ENCODE measurements at regions not wholly inside any gene's neighbourhood (a gene's known extent, or its start where the extent isn't known, plus 50 kb on each side); places are given as distances from the start of the nearest gene placed in this dataset.

DNA sequence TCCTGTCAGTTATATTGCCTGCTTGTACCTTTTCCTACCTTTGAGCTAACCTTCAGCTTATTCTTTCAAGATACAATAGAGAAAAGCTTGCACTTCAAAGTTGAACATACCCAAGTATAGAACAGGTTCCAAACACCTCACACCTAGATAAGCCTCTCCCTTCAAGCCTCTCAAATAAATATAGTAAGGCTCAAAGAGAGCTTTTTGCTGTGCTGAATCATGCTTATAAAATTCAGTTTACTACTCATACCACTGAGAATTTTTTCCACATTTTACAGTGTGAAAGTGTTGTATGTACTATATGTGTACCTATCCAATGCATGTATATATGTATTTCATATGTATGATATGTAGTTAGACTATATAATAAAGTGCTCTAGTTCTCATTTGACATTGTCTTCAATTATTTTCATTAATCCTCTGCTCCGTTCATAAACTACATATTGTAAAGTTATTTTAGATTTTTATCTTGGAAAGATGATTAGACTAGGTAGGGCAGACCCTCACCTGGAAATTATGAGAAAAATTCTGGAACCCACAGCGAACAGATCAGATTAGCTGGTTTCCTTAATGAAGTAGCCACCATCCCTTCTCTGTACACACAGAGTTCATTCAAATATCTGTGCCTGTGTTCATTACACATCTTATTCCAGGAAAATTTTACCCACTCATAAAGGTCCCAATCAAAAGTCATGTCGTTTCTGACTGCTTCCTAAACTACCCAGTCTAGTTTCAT, 149.2 kb upstream of the RGMB start:
- FAIRE-seq (no peak), DNase-seq (ENCODE audit: insufficient read length, low spot score) (no peak)
- TF ChIP-seq, protein P1, sequence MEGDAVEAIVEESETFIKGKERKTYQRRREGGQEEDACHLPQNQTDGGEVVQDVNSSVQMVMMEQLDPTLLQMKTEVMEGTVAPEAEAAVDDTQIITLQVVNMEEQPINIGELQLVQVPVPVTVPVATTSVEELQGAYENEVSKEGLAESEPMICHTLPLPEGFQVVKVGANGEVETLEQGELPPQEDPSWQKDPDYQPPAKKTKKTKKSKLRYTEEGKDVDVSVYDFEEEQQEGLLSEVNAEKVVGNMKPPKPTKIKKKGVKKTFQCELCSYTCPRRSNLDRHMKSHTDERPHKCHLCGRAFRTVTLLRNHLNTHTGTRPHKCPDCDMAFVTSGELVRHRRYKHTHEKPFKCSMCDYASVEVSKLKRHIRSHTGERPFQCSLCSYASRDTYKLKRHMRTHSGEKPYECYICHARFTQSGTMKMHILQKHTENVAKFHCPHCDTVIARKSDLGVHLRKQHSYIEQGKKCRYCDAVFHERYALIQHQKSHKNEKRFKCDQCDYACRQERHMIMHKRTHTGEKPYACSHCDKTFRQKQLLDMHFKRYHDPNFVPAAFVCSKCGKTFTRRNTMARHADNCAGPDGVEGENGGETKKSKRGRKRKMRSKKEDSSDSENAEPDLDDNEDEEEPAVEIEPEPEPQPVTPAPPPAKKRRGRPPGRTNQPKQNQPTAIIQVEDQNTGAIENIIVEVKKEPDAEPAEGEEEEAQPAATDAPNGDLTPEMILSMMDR (IDR thresholded peaks at IDR 0.05; ENCODE audit: insufficient read depth, missing control alignments) = no peak

DNA sequence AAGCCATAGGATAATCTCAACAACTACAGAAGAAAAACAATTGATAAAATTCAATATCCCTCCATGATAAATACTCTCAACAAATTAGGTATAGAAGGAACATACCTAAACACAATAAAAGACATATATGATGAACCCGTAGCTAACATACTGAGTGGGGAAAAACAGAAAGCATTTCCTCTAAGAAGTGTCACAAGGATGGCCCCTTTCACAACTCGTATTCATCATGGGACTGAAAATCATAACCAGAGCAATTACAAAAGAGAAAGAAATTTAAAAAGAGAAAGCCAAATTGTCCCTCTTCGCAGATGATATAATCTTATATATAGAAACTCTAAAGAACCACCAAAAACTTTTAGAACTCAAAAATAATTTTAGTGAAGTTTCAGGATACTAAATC, 146.3 kb upstream of the RGMB start:
- FAIRE-seq (no peak), DNase-seq (ENCODE audit: insufficient read length, low spot score) (no peak)
- TF ChIP-seq, protein P1 (IDR thresholded peaks at IDR 0.05; ENCODE audit: insufficient read depth, missing control alignments) = no peak

DNA sequence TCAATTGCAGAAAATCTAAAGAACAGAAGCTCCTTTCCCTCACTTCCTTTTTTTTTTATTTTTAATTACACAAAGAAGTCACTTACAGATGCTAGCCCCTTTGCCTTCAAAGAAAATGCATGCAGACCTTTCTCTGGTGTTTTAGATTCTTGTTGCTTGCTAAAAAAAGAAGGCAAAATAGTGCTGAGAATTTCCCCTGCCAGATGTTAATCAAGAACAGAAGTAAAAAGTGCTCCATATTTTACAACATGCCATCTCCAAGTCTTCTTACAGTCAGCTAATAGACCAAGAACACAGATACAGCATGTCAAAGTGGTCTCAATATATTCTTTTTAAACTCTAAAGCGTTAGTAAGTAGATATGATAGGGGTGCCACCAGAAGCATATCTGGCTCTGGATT, 142.8 kb upstream of the RGMB start:
- FAIRE-seq (no peak), DNase-seq (ENCODE audit: insufficient read length, low spot score) (no peak)
- TF ChIP-seq, protein P1 (IDR thresholded peaks at IDR 0.05; ENCODE audit: insufficient read depth, missing control alignments) = no peak

DNA sequence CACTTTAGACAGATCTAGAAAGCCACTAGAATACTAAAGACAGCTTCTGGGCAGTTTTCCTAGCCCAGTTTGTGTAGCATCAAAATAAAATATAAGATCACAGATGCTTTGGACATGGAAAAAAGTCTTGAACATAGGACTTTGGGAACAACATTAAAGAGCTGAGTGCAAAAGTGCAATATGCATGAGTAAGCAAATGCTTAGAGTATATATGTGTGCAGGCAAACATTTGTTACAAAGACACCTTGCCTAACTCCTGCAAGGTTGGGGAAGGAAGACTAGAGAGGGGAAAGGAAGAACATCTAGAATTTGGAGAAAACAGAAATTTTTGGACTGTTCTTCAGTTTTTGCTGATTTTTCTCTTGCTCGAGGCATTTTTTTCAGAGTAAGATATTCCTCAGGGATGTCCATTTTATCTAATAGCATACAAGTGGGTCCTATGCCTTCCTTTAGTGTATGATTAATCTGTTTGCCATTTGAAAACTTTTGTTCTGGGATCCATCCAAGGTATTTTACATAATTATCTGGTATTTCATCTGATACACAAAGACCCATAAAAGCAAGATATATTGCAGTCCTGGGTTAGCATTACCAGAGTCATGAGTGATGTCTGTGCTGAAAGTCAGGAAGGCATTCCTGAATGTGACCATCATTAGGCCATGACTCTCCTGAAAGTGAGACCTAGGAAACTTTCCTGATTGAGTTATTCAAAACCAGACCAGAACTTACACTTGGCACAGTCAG, 142.0 kb upstream of the RGMB start:
- TF ChIP-seq, protein P1 (IDR thresholded peaks at IDR 0.05; ENCODE audit: insufficient read depth, missing control alignments) = no peak
- no peak for FAIRE-seq
- DNase-seq (ENCODE audit: insufficient read length, low spot score) = no peak

DNA sequence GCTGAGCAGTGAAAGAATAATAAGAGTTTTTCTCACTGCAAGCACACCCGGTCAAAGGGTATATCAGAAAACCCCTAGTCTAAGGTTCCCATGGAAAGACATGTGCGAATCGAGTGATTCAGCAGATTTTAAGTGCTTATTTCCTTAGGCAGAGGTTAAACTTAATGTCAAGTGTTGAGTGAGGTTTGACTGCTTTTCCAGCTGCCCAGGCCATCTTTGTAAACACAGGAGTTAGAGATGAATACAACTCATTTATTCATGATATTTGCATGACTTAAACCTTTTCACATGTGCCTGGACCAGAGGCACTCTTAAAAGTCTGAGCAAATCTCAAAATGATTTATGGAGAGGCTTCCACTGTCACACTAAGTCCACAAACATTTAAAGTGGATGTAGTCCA, 137.8 kb upstream of the RGMB start:
- TF ChIP-seq, protein P1 (IDR thresholded peaks at IDR 0.05; ENCODE audit: insufficient read depth, missing control alignments) = no peak
- DNase-seq (ENCODE audit: insufficient read length, low spot score) (no peak), FAIRE-seq (no peak)

DNA sequence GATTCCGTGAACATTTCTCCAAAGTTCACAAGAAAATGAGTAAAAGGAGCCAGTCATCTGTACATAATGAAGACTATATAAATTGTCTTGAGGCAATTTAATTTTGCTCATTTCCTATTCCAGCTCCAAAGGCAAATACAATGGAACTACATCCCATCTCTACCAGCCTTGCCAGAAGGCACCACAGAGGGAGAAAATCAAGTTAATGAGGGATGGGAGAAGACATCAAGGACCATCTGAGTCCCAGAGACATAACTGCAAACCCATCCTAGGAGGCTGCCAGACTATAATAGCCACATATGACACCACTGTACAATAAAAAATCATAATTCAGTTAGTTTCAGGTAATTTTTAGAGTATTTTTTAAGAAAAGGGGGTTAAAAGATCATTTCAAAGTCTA, 136.3 kb upstream of the RGMB start:
- no peak for DNase-seq (ENCODE audit: insufficient read length, low spot score)
- TF ChIP-seq, protein P1 (IDR thresholded peaks at IDR 0.05; ENCODE audit: insufficient read depth, missing control alignments) = no peak
- FAIRE-seq = no peak

DNA sequence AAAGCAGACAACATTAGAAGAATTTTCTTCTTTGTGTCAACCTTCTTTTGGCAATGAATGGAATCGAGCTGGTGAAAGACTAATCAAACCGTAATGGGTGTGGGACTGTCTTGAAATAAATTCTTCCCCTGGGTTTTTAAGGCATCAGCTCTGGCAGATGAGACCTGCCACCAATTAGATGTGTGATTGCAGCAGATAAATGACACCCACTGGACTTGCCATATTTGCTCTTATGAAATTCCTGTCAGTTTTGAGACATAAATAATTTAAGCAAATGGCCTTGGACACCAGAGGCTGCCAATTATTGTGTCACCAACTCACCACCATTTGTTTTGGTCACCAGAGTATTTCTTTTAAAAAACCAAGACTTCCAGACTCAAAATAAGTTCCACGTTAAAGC, 135.9 kb upstream of the RGMB start:
- DNase-seq (ENCODE audit: insufficient read length, low spot score) = no peak
- TF ChIP-seq, protein P1 (IDR thresholded peaks at IDR 0.05; ENCODE audit: insufficient read depth, missing control alignments) = no peak
- FAIRE-seq = no peak
